NCI-H1436 (cell line): ENCODE measurements at regions not wholly inside any gene's neighbourhood (a gene's known extent, or its start where the extent isn't known, plus 50 kb on each side); places are given as distances from the start of the nearest gene placed in this dataset.

Source experiments
- DNase-seq: peaks from one replicate; lab custom pipeline; 2025; lab: John Stamatoyannopoulos, UW

DNA sequence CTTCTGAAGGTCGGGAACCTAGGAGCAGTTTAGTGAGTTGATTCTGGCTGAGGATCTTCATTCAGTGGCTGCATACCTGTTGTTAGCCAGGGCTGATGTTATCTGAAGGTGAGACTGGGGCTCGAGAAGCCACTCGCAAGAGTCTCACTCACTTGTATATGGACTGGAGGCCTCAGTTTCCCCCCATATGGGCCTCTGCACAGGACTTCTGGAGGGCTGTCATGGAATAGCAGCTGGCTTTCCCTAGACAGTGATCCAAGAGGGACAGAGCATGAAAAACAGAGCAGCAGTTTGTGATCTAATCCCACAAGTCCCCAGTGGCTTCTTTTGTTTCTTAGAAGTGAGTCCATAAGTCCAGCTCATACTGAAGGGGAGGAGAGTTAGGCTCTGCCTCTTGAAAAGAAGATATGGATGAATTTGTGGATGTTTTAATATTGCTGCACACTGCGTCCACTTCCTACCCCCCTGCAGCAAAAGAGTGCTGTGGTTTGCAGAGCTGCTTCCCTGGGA is 623.4 kb downstream of the CDH26 start:
- no peak for DNase-seq

GRCh38 chr20:60583741-60584140 is 625.5 kb downstream of the CDH26 start:
- DNase-seq = no peak

- no peak for DNase-seq
Observed at GRCh38 chr20:60584221-60584620, 626.0 kb downstream of the CDH26 start.

DNA sequence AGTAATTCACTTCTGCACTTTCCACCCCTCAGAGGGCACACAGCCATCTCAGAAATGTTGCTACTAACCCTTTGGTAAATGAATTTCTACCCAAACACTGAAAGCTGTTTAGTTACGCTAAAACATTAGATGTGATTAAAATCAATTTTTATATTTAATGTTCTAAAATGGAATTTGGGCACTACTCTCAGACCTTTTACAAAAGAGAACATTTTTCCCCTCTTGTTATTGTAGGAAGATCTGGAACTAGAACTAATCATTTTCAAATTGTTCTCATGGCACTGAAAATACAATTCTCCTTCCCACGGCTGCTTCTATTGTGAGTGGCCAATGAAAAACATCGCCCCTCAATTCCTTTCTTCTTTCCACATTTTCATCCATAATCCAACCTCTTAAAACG is 627.4 kb downstream of the CDH26 start:
- no peak for DNase-seq

GRCh38 chr20:60586269-60587050 is 628.2 kb downstream of the CDH26 start:
- DNase-seq = no peak

DNA sequence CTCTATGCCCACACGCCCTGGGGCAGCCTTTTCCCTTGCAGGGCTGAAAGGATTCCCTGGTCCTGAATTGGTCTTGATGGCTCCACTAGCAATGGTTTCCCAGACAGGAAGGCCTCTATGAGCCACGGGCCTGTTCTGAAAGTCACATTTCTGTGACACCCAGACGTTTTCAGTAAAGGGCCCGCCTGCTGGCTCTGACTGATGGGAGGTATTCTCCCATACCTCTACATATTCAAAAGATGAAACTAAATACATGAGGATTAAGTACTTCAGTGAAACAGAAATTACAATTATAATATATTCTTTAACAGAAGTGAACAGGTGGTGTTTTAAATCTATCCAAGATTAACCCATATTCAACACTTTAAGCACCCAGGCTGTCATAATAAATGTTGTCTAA is 629.8 kb downstream of the CDH26 start:
- DNase-seq = no peak

GRCh38 chr20:60589623-60590022 is 631.4 kb downstream of the CDH26 start:
- no peak for DNase-seq

DNA sequence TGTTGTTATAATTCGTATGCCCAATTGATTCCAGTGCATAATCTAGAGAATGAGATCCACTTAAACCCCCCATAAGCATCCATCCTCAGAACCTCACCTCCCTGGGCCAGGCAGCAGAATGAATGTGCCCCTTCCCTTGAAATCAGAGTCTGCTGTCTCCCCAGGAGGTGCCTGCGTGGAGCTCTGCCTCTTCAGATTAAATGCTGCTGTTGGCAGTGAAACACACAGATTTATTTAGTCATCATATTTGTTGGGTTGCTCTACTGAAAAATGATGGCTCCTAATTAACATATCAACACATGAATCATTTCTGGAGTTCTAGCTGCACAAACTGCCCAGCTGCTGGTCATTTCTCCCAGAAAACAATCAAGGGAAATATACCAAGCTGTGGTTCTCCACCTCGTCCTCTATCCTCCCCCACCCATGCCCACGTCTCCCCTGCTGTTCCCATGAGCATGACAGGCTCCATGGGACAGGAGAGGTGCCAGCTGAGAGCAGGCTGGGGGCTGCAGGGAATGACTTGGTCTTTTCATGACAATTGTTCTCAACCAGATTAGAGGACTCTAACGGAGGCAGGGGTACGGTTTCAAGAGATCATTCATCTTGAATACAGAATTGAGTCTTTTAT is 633.1 kb downstream of the CDH26 start:
- DNase-seq = no peak

GRCh38 chr20:60598528-60598927 is 640.3 kb downstream of the CDH26 start:
- DNase-seq = no peak

GRCh38 chr20:60599381-60599780 is 641.2 kb downstream of the CDH26 start:
- DNase-seq = no peak

DNA sequence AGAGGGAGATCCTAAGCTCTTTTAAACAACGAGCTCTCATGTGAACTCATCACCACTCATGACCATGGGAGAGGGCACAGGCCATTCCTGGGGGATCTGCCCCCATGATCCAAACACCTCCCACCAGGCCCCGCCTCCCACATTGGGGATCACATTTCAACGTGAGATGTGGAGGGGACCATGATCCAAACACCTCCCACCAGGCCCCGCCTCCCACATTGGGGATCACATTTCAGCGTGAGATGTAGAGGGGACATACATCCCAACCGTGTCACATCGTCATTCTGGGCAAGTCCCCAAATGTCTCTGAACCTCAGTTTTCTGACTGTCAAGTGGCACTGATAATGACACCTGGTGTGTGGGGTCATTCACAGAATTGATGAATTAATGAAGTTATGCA is 641.8 kb downstream of the CDH26 start:
- no peak for DNase-seq

- DNase-seq = no peak
Observed at GRCh38 chr20:60624066-60624465, 628.0 kb upstream of the CDH4 start.

GRCh38 chr20:60627751-60628565 is 624.1 kb upstream of the CDH4 start:
- no peak for DNase-seq

- DNase-seq = no peak
Observed at GRCh38 chr20:60628749-60629148, 623.3 kb upstream of the CDH4 start.

GRCh38 chr20:60629206-60629605 is 622.9 kb upstream of the CDH4 start:
- no peak for DNase-seq

DNA sequence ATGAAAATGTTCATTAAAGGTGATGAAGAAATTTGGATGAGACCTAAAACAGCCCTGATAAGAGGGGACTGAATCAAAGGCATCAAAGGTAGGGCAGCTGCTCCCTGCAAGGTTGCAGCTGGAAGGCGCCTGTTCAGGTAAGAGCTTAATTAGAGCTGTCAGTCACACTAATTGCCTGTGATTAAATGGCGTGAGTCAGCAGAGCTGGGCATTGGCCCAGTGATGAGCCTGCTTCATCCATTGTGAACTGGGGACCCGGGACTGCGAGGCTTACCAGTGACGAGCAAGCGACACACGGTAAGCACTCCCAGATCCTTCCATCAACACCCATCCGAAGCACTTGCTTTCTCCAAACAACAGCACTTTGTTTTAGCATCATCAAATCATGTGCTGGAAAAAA is 621.5 kb upstream of the CDH4 start:
- DNase-seq = peak; percentile 93

- no peak for DNase-seq
Observed at GRCh38 chr20:60631585-60632287, 620.3 kb upstream of the CDH4 start.

GRCh38 chr20:60632391-60633262 is 619.4 kb upstream of the CDH4 start:
- DNase-seq = peak; percentile 51

DNA sequence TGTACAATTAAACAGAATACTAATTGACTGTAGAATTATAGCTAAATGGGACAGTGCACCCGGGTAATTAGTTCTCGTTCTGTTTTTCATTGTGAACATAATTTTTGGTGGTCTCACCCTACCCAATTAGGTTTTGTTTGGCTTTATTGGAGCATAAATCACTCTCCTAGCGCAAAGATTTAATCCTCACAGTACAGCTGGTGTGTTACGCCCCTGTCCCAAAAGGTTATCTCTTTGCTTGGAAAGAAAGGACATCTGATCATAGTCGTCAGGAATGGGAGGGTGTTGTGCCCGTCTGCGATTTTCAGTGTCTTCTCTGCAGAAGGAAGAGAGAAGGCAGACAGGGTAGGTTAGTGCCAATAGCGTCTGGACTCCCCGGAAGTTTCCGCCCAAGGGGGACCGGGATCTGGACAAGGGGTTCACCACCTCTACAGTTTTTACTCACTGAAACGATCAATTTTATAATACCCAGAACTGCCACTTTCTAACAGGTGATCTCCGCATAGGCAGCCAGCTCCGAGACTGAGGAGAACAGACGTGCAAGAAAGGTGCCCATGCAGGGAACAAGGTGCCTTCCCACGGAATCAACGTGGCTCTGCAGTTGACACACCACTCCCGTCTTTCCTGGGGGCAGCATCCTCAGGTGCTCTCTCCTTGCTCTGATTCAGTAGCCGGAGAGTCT is 617.4 kb upstream of the CDH4 start:
- no peak for DNase-seq

- no peak for DNase-seq
Observed at GRCh38 chr20:60636417-60636816, 615.6 kb upstream of the CDH4 start.

DNA sequence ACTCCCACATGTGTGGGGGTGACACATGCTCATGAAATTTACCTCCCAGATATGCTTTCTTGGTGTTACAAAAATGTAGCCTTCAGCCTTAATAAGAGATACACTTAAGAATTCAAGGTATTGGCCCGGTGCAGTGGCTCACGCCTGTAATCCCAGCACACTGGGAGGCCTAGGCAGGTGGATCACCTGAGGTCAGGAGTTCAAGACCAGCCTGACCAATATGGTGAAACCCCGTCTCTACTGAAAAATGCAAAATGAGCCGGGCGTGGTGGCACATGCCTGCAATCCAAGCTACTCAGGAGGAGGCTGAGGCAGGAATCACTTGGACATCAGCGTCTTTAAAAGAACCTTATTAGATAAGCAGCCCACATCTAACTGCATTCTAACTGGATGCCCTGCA is 614.3 kb upstream of the CDH4 start:
- no peak for DNase-seq
